ENCODE measurements at regions not wholly inside any gene's neighbourhood (a gene's known extent, or its start where the extent isn't known, plus 50 kb on each side); places are given as distances from the start of the nearest gene placed in this dataset.

DNA sequence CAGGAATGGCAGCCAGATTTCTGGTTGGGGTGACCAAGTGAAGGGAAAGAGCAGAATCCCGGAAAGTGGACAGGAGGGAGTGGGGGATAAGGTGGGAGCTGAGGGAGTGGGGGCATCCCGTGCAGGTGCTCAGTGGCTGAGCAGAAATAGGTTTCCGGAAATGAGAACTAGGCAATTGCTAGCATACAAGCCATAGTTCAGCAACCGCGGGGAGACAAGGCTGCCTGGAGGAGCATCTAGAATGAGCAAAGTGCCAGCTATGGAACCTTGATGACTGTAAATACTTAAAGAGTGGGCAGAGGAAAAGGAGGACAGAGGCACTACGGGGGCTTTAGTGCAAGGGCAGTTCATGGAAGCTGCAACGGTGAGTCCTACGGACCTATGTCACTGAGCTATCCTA, 220.2 kb downstream of the BCL11A start:
- TF ChIP-seq, protein P1, sequence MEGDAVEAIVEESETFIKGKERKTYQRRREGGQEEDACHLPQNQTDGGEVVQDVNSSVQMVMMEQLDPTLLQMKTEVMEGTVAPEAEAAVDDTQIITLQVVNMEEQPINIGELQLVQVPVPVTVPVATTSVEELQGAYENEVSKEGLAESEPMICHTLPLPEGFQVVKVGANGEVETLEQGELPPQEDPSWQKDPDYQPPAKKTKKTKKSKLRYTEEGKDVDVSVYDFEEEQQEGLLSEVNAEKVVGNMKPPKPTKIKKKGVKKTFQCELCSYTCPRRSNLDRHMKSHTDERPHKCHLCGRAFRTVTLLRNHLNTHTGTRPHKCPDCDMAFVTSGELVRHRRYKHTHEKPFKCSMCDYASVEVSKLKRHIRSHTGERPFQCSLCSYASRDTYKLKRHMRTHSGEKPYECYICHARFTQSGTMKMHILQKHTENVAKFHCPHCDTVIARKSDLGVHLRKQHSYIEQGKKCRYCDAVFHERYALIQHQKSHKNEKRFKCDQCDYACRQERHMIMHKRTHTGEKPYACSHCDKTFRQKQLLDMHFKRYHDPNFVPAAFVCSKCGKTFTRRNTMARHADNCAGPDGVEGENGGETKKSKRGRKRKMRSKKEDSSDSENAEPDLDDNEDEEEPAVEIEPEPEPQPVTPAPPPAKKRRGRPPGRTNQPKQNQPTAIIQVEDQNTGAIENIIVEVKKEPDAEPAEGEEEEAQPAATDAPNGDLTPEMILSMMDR (IDR thresholded peaks at IDR 0.05), result no peak
- no peak for TF ChIP-seq POLR2A (IDR thresholded peaks at IDR 0.05)

Measured in Peyer's patch (tissue), 4 donors.